ENCODE measurements at regions not wholly inside any gene's neighbourhood (a gene's known extent, or its start where the extent isn't known, plus 50 kb on each side); places are given as distances from the start of the nearest gene placed in this dataset.
"Not testable (repeated sequence)": the region's sequence is repeated elsewhere in the genome, so short reads cannot be mapped to it uniquely, and the experiment has no call there.

DNA sequence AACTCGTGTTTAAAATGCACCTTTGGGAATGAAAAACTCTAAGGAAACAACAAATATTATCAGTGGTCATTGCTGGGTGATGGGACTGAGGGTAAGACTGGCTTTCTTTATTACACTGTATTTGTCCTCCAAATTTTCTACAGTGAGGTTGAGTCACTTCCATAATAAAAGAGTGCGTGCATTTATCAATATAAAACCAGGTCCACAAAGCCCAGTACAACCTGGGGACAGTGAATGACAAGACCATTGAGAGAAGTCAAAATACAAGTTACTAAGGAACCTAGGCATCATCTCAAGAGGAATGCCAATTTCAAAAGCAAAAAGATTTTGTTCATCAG, 76.4 kb downstream of the MAGED4 start:
- H3K4me3 ChIP-seq (ENCODE audit: low read depth, low read length), result peak overlapping the region; percentile 72
- no peak for DNase-seq (ENCODE audit: low read depth)
- TF ChIP-seq, protein P1, sequence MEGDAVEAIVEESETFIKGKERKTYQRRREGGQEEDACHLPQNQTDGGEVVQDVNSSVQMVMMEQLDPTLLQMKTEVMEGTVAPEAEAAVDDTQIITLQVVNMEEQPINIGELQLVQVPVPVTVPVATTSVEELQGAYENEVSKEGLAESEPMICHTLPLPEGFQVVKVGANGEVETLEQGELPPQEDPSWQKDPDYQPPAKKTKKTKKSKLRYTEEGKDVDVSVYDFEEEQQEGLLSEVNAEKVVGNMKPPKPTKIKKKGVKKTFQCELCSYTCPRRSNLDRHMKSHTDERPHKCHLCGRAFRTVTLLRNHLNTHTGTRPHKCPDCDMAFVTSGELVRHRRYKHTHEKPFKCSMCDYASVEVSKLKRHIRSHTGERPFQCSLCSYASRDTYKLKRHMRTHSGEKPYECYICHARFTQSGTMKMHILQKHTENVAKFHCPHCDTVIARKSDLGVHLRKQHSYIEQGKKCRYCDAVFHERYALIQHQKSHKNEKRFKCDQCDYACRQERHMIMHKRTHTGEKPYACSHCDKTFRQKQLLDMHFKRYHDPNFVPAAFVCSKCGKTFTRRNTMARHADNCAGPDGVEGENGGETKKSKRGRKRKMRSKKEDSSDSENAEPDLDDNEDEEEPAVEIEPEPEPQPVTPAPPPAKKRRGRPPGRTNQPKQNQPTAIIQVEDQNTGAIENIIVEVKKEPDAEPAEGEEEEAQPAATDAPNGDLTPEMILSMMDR (IDR thresholded peaks at IDR 0.05; ENCODE audit: insufficient read depth, low read depth, low read length, missing control alignments), result no peak

DNA sequence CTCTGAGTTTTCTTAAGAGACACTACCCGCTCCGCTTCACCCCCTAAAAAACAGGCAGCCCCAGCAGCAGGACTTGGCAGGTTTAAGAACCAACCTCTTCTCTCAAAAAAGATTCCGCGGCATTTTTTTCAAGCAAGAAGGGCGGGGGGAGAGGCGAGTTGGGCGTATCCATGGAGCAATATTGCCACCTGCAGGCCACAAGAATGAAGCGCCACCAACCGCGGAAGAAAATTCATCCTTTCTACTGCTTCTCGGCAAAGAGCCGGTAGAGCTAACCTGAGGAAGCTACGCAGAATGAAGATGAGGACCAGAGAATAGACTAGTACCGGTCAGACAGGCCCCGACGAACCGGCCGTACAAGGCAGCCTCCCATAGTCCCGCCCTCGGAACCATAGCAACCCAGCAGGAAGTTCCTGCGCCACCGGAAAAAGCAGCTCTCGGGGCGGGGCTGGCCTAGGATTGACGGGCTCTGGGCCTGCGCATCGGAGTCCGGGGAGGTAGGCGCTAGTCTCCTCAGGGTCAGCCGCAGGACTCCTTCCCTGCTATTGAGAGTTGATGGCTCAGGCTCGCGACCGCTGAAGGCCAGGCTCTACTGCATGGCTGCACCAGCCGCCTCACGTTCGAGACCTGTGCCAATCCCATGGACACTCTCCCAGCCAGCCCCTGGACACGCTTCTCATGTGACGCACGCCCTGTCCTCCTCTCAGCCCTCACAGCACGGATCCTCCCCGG, 76.9 kb downstream of the MAGED4 start:
- TF ChIP-seq, protein P1 (IDR thresholded peaks at IDR 0.05; ENCODE audit: insufficient read depth, low read depth, low read length, missing control alignments), result peak; percentile 63

DNA sequence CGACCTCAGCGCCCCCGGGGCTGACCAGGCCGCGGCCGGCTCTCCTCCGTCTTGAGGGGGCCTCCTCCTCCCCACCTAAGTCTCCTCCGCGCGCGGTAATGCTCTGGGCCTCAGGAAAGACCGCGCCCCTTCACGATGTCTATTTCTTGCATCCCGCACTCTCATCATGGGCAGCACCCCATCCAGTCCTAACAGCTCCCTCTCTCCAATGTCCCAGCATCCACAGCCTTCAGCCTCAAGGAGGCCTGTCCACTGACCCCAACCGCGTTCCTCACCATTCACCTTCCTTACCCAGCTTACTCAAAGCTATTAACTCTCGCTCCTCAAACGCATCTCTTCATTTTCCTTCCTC, 77.5 kb downstream of the MAGED4 start:
- TF ChIP-seq, protein P1 (IDR thresholded peaks at IDR 0.05; ENCODE audit: insufficient read depth, low read depth, low read length, missing control alignments), result no peak
- DNase-seq (ENCODE audit: low read depth), result no peak
- peak overlapping the region; percentile 72 for H3K4me3 ChIP-seq (ENCODE audit: low read depth, low read length)

More for the DNA sequence above, 76.9 kb downstream of the MAGED4 start:
- peak; percentile 91 for DNase-seq (ENCODE audit: low read depth)
- peak overlapping the region; percentile 72 for H3K4me3 ChIP-seq (ENCODE audit: low read depth, low read length)

DNA sequence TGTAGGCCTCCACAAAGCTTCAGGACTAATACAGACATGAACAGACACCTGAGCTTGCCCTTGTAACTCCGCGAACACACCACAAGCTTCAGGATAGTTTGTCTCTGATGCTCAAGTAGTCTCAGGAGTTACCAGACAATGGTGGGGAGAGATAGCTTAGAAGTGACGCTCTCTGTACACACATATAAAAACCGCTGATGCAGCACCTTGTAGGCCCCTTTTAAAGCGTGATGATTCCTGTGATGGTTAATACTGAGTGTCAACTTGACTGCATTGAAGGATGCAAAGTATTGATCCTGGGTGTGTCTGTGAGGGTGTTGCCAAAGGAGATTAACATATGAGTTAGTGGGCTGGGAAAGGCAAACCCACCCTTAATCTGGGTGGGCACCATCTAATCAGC, 78.7 kb downstream of the MAGED4 start:
- H3K4me3 ChIP-seq (ENCODE audit: low read depth, low read length), result no peak overlapping the region
- TF ChIP-seq, protein P1 (IDR thresholded peaks at IDR 0.05; ENCODE audit: insufficient read depth, low read depth, low read length, missing control alignments), result no peak
- no peak for DNase-seq (ENCODE audit: low read depth)

DNA sequence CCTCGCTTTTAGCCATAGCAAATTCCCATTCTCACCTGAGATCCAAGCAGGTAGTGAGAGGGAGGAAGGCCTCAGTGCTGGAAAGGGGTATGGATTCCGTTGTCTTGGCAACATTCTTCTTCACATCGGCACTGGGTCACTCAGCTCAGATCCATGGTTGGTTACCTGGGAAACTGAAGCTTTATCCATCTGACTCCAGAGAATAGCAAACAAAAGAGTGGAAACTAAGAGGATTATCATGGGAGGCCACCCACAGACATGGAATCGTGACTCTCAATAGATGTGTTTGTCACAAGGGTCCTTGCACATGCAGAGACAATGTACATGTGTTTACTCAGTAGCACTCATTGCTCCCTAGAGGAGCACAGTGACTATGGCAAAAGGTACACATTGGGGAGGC, 81.0 kb downstream of the MAGED4 start:
- TF ChIP-seq, protein P1 (IDR thresholded peaks at IDR 0.05; ENCODE audit: insufficient read depth, low read depth, low read length, missing control alignments), result no peak
- no peak overlapping the region for H3K4me3 ChIP-seq (ENCODE audit: low read depth, low read length)
- no peak for DNase-seq (ENCODE audit: low read depth)

DNA sequence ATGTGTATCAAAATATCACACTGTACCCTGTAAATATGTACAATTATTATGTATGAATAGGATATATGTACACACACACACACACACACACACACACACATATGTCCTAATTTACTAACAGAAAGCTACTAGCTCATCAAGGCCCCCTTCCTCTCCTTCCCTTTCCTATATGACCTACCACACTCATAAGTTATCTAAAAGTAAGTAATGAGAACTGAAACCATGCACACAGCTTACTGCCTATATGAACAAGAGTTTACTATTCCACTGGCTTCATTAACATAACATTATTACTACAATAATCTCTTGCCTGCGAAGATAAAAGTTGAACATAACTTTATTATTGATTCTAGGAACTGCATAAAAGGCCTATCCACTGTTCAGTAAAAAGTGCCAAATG, 83.8 kb downstream of the MAGED4 start:
- DNase-seq (ENCODE audit: low read depth); H3K4me3 ChIP-seq (ENCODE audit: low read depth, low read length): not testable (repeated sequence)

DNA sequence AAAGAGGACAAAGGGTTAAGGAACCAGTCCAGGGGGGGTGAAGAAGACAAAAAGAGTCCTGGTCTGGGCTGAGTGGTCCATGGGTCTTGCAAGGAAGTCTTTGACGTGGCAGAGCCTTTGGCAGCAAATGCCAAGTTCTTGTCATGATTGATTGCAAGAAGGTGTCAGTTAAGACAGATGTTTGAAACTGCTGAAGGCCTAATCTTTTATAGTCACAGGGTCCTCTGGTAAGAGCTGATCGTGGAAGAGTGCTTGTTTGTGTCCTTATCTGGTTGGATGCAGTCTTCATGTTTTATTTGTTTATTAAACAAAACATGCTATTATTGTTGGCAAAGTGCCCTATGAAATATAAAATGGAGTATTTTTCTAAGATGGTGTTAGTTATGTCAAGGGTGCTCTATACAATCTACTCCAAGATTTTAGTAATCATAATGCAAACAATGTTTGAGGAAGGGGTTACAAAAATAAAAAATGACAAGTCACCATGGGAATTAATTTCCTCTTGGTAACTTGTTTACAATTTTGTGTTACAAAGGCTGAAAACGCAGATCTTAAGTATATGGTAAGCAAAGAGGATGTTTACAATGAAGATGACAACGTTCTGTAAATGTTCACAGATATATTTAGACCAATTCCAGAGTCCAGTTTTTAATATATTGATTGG, 85.9 kb downstream of the MAGED4 start:
- TF ChIP-seq, protein P1 (IDR thresholded peaks at IDR 0.05; ENCODE audit: insufficient read depth, low read depth, low read length, missing control alignments), result no peak
- no peak for DNase-seq (ENCODE audit: low read depth)
- no peak overlapping the region for H3K4me3 ChIP-seq (ENCODE audit: low read depth, low read length)
